Thymus (tissue), 11 donors: ENCODE measurements at regions not wholly inside any gene's neighbourhood (a gene's known extent, or its start where the extent isn't known, plus 50 kb on each side); places are given as distances from the start of the nearest gene placed in this dataset.

Source experiments
- DNase-seq, 9 donors: peaks; one replicate each; pipeline ENCODE4 v3.0.0-alpha.2; 2013; ENCODE audit warnings: low spot score in 9 of 9, low read depth in 6 of 9, missing footprints in 1 of 9
- H3K27ac ChIP-seq, 2 donors: one replicate each; pipeline ENCODE4 v1.5.1; 2013; ENCODE audit warnings: control low read depth in 1 of 2, low read depth in 1 of 2, low read length in 1 of 2, mild to moderate bottlenecking in 1 of 2, moderate library complexity in 1 of 2
- H3K27me3 ChIP-seq, 2 donors: one replicate each; pipeline ENCODE4 v1.5.1; 2013; ENCODE audit warnings: low read length in 1 of 2; ENCODE audit not compliant: control insufficient read depth in 2 of 2, insufficient read depth in 1 of 2
- H3K36me3 ChIP-seq, 2 donors: one replicate each; pipeline ENCODE4 v1.5.1; 2013; ENCODE audit warnings: low read length in 1 of 2, mild to moderate bottlenecking in 1 of 2, moderate library complexity in 1 of 2; ENCODE audit not compliant: control insufficient read depth in 2 of 2, insufficient read depth in 2 of 2
- H3K4me1 ChIP-seq, 2 donors: one replicate each; pipeline ENCODE4 v1.5.1; 2013; ENCODE audit warnings: low read length in 2 of 2; ENCODE audit not compliant: control insufficient read depth in 2 of 2, insufficient read depth in 2 of 2
- H3K4me3 ChIP-seq, 2 donors: one replicate each; pipeline ENCODE4 v1.5.1; 2013; ENCODE audit warnings: low read length in 2 of 2, control low read depth in 1 of 2, mild to moderate bottlenecking in 1 of 2
- H3K9me3 ChIP-seq, 2 donors: one replicate each; pipeline ENCODE4 v1.5.1; 2013; ENCODE audit warnings: low read length in 1 of 2, mild to moderate bottlenecking in 1 of 2; ENCODE audit not compliant: control insufficient read depth in 2 of 2, insufficient read depth in 1 of 2
- WGBS: extraction: QIAGEN DNeasy Blood & Tissue Kit; methylation state at CpG from one replicate; pipeline ENCODE4 v1.1.7; 2013; 5-methylcytosine and 5-hydroxymethylcytosine counted together
- donor health status: healthy.

DNA sequence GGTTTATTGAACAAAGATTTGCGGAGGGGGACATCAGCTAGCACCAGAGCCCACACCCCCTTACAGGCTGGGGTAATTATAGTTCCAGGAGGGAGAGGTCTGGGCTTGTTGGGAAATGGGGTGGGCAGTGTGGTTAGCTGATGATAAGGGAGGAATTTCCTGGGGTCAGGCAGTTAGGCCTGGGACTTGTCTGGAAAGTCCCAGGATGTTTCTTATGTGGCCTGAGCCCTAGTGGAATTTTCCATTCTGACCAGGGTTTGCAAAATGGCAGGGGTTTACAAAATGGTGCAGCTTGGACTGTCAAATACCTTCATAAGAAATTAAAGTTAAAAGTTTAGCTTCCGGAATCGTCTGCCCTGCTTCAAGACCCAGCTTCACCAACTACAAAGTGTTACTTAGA is 199.1 kb downstream of the FBXO15 start:
- Histone ChIP-seq H3K27ac (no peak overlapping the region), H3K9me3 (no peaks in the 10 kb centered on the region), H3K27me3 (no peaks in the 10 kb centered on the region), H3K4me3 (no peak overlapping the region), H3K4me1 (peaks cover 0 to 4% of the 10 kb centered on the region in 2 donors), H3K36me3 (no peaks in the 10 kb centered on the region)
- no peak for DNase-seq
- WGBS = over 99% methylated on average over 3 of the region's 3 CpGs

DNA sequence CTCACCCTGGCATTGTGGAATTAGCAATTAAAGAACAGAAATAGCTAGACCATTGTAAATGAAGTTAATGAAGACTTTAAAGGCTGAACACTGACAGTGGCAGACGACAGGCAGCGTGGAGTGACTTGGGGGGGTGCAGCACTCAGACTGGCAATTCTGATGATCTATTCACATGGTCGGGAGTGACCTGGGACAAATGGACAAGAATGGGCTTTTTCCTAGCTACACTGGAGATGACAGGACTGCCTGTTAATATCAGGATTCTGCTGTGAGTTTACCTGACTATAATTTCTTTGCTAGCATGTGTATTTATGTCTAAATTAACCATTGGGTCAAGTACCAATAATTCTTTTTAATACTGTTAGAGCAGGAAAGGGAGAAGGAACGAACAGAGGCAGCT is 199.6 kb downstream of the FBXO15 start:
- 74% methylated on average over 4 of the region's 4 CpGs for WGBS
- no peak for DNase-seq
- Histone ChIP-seq H3K4me3 (no peak overlapping the region), H3K4me1 (peaks cover 0 to 3% of the 10 kb centered on the region in 2 donors), H3K27me3 (no peaks in the 10 kb centered on the region), H3K27ac (no peak overlapping the region), H3K9me3 (no peaks in the 10 kb centered on the region), H3K36me3 (no peaks in the 10 kb centered on the region)

DNA sequence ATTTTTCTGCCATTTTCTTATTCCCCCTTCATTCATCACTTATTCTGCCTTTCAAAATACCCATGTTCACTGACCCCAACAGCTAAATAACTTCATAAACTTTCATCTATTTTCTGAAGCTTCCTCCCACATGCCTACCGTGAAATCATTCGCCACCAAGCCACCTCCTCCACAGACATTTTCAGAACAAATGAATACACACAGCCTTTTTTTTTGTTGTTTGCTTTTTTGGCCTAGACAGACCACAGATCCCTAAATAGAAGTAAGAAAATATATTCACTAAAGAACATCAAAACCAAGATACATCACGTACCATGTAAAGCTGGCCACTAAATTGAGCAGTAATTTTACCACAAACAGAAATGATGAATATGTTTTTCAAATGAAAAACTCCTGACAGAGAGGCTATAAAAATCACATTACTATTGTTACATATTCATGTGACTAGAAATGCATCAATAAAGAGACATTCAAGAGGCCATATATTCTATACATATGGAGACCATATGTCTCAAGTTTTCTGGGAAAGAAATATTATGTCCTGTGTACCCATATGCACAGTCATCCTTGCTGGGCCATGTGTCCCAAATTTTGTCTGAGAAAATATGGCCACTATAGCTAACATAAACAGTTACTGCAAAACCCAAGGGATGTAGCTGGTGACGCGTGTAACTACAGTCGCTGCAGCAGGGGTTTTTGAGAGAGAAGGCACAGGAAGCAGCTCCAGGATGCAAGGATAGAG is 200.3 kb downstream of the FBXO15 start:
- 86% methylated on average over 6 of the region's 6 CpGs for WGBS
- Histone ChIP-seq H3K4me3 (no peak overlapping the region), H3K36me3 (no peaks in the 10 kb centered on the region), H3K9me3 (no peaks in the 10 kb centered on the region), H3K4me1 (no peaks in the 10 kb centered on the region), H3K27me3 (no peaks in the 10 kb centered on the region), H3K27ac (no peak overlapping the region)
- no peak for DNase-seq

- Histone ChIP-seq H3K27me3 (no peaks in the 10 kb centered on the region), H3K27ac (no peak overlapping the region), H3K9me3 (no peaks in the 10 kb centered on the region), H3K4me3 (no peak overlapping the region), H3K4me1 (no peaks in the 10 kb centered on the region), H3K36me3 (no peaks in the 10 kb centered on the region)
- no peak for DNase-seq
- 96% methylated on average over 3 of the region's 3 CpGs for WGBS
Measured at GRCh38 chr18:73945130-73945792, 202.4 kb downstream of the FBXO15 start.

- Histone ChIP-seq H3K27ac (no peak overlapping the region), H3K4me3 (no peak overlapping the region), H3K36me3 (no peaks in the 10 kb centered on the region), H3K4me1 (no peaks in the 10 kb centered on the region), H3K9me3 (no peaks in the 10 kb centered on the region), H3K27me3 (no peaks in the 10 kb centered on the region)
- 93% methylated on average over 1 of the region's 1 CpG for WGBS
- DNase-seq = no peak
Measured at GRCh38 chr18:73944715-73945114, 202.9 kb downstream of the FBXO15 start.

- no peak for DNase-seq
- Histone ChIP-seq H3K27ac (no peak overlapping the region), H3K9me3 (no peaks in the 10 kb centered on the region), H3K36me3 (no peaks in the 10 kb centered on the region), H3K4me1 (no peaks in the 10 kb centered on the region), H3K4me3 (no peak overlapping the region), H3K27me3 (no peaks in the 10 kb centered on the region)
- 92% methylated on average over 9 of the region's 9 CpGs for whole genome bisulfite sequencing
Measured at GRCh38 chr18:73943763-73944162, 203.9 kb downstream of the FBXO15 start.

- 96% methylated on average over 4 of the region's 4 CpGs for WGBS
- DNase-seq = no peak
Measured at GRCh38 chr18:73942956-73943355, 204.7 kb downstream of the FBXO15 start.

GRCh38 chr18:73942081-73942625 is 205.5 kb downstream of the FBXO15 start:
- no peaks in the 10 kb centered on the region for H3K9me3 ChIP-seq
- H3K36me3 ChIP-seq = no peaks in the 10 kb centered on the region
- no peak overlapping the region for H3K27ac ChIP-seq
- H3K4me3 ChIP-seq = no peak overlapping the region
- H3K27me3 ChIP-seq = no peaks in the 10 kb centered on the region
- no peak for DNase-seq
- no peaks in the 10 kb centered on the region for H3K4me1 ChIP-seq
- WGBS = 86% methylated on average over 8 of the region's 8 CpGs

More at GRCh38 chr18:73942956-73943355, 204.7 kb downstream of the FBXO15 start:
- Histone ChIP-seq H3K27me3 (no peaks in the 10 kb centered on the region), H3K27ac (no peak overlapping the region), H3K9me3 (no peaks in the 10 kb centered on the region), H3K4me1 (no peaks in the 10 kb centered on the region), H3K36me3 (no peaks in the 10 kb centered on the region), H3K4me3 (no peak overlapping the region)

- Histone ChIP-seq H3K27me3 (no peaks in the 10 kb centered on the region), H3K36me3 (no peaks in the 10 kb centered on the region), H3K4me1 (no peaks in the 10 kb centered on the region), H3K27ac (no peak overlapping the region), H3K9me3 (no peaks in the 10 kb centered on the region), H3K4me3 (no peak overlapping the region)
- no peak for DNase-seq
- 79% methylated on average over 8 of the region's 8 CpGs for WGBS
Measured at GRCh38 chr18:73940721-73941120, 206.9 kb downstream of the FBXO15 start.
